Naive thymus-derived CD4-positive, alpha-beta T cell (primary cell): ENCODE measurements at regions not wholly inside any gene's neighbourhood (a gene's known extent, or its start where the extent isn't known, plus 50 kb on each side); places are given as distances from the start of the nearest gene placed in this dataset.

ENCODE experiments used
- ATAC-seq: fragments of 150-1000 bp; cut with Tn5 transposase; 2 replicates; pipeline ENCODE4 v1.10.0; 2021; ENCODE audit warnings: mild to moderate bottlenecking, moderate library complexity
- CTCF ChIA-PET: fragments of 350-600 bp; sonication (Branson Sonifier 250); formaldehyde crosslinking; loops from one replicate; lab custom pipeline; 2021; ENCODE audit warnings: antibody characterized with exemption; lab: Charles Lee
- POLR2A ChIA-PET: fragments of 350-600 bp; sonication (Branson Sonifier 250); formaldehyde crosslinking; loops from one replicate; lab custom pipeline; 2021; ENCODE audit warnings: antibody characterized with exemption, inconsistent platforms; lab: Charles Lee
- DNase-seq, 9 donors: peaks; one replicate each; pipeline versions ENCODE4 v3.0.0 to v3.0.0-alpha.2; 2020 to 2022; ENCODE audit warnings: mixed read lengths in 1 of 9
- H3K27ac ChIP-seq: one replicate; pipeline ENCODE4 v1.7.0; 2013; ENCODE audit warnings: mild to moderate bottlenecking, low read depth, low read length, moderate library complexity
- H3K27me3 ChIP-seq, 2 donors: one replicate each; pipeline ENCODE4 v1.7.0; 2013; ENCODE audit warnings: low read length in 2 of 2, mild to moderate bottlenecking in 2 of 2, moderate library complexity in 2 of 2; ENCODE audit not compliant: control insufficient read depth in 2 of 2, insufficient read depth in 2 of 2
- H3K36me3 ChIP-seq, 3 experiments: 1 replicate in 2 of 3; 2 replicates in 1 of 3; pipeline ENCODE4 v1.7.0; 2013; ENCODE audit warnings: low read length in 3 of 3, mild to moderate bottlenecking in 3 of 3, moderate library complexity in 1 of 3; ENCODE audit not compliant: insufficient read depth in 3 of 3, control insufficient read depth in 2 of 3
- H3K4me1 ChIP-seq, 2 donors: one replicate each; pipeline ENCODE4 v1.7.0; 2013; ENCODE audit warnings: low read length in 2 of 2, mild to moderate bottlenecking in 2 of 2, moderate library complexity in 1 of 2; ENCODE audit not compliant: control insufficient read depth in 2 of 2, insufficient read depth in 2 of 2
- H3K4me3 ChIP-seq: 2 replicates; pipeline ENCODE4 v1.7.0; 2013; ENCODE audit warnings: mild to moderate bottlenecking, low read length
- H3K9me3 ChIP-seq, 3 experiments: 1 replicate in 2 of 3; 2 replicates in 1 of 3; pipeline ENCODE4 v1.7.0; 2013; ENCODE audit warnings: low read length in 3 of 3; ENCODE audit not compliant: control insufficient read depth in 2 of 3
- H3K27ac Mint-ChIP-seq, 9 donors: one replicate each; pipeline ENCODE4 v1.8.0; 2020 to 2022; ENCODE audit warnings: mixed read lengths in 9 of 9, mild to moderate bottlenecking in 8 of 9, moderate library complexity in 5 of 9, inconsistent platforms in 2 of 9
- H3K27me3 Mint-ChIP-seq, 5 donors: one replicate each; pipeline ENCODE4 v1.8.0; 2021 to 2022; ENCODE audit warnings: mixed read lengths in 5 of 5, mild to moderate bottlenecking in 1 of 5
- H3K36me3 Mint-ChIP-seq, 5 donors: one replicate each; pipeline ENCODE4 v1.8.0; 2020 to 2022; ENCODE audit warnings: mixed read lengths in 5 of 5, mild to moderate bottlenecking in 3 of 5, inconsistent platforms in 1 of 5
- H3K4me1 Mint-ChIP-seq, 7 donors: one replicate each; pipeline ENCODE4 v1.8.0; 2020 to 2022; ENCODE audit warnings: mixed read lengths in 7 of 7, mild to moderate bottlenecking in 3 of 7, inconsistent platforms in 1 of 7
- H3K4me3 Mint-ChIP-seq, 10 donors: one replicate each; pipeline ENCODE4 v1.8.0; 2020 to 2022; ENCODE audit warnings: mild to moderate bottlenecking in 10 of 10, mixed read lengths in 10 of 10, moderate library complexity in 6 of 10, inconsistent platforms in 2 of 10
- H3K9me3 Mint-ChIP-seq, 11 donors: one replicate each; pipeline ENCODE4 v1.8.0; 2020 to 2022; ENCODE audit warnings: mixed read lengths in 11 of 11, mild to moderate bottlenecking in 4 of 11, inconsistent platforms in 1 of 11, moderate library complexity in 1 of 11
- intact Hi-C, 2 donors: fragments of 100-400 bp; cut with micrococcal nuclease; formaldehyde crosslinking; loops; one replicate each; pipeline ENCODE4 v1.15.1; 2023

DNA sequence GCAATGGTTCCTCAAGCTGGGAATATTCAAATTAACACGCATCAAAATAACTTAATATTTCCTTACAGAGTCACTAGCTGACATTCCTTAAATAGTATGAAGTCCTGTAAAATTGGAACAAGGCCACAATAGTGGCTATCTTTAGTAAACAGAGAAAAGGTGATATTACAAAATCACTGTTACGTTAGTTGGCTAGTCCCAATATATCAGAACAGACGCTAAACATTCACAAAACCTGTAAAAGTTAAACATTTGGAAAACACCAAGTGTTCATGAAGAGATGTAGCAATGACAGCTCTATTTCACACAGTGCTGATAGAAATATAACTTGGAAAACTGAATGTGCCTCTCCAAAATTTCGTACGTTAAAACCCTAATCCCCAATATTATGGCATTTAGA, 61.0 kb upstream of the FAM47C start:
- no peak overlapping the region for H3K27ac ChIP-seq
- no peak for DNase-seq
- Mint-ChIP-seq H3K9me3 (no peaks in the 10 kb centered on the region), H3K27me3 (no peaks in the 10 kb centered on the region), H3K36me3 (no peaks in the 10 kb centered on the region), H3K4me1 (no peaks in the 10 kb centered on the region), H3K27ac (no peak overlapping the region), H3K4me3 (no peak overlapping the region)
- H3K27me3 ChIP-seq = no peaks in the 10 kb centered on the region
- CTCF ChIA-PET = no interaction called here
- POLR2A ChIA-PET = no interaction called here
- H3K9me3 ChIP-seq = no peaks in the 10 kb centered on the region
- no peak overlapping the region for H3K4me3 ChIP-seq
- ATAC-seq = no peak
- H3K36me3 ChIP-seq = no peaks in the 10 kb centered on the region
- intact Hi-C loops = no loop called here
- no peaks in the 10 kb centered on the region for H3K4me1 ChIP-seq

GRCh38 chrX:36950495-36951253, 57.5 kb upstream of the FAM47C start:
- Histone ChIP-seq H3K4me1 (no peaks in the 10 kb centered on the region), H3K9me3 (no peaks in the 10 kb centered on the region), H3K36me3 (no peaks in the 10 kb centered on the region), H3K27me3 (no peaks in the 10 kb centered on the region), H3K27ac (no peak overlapping the region), H3K4me3 (no peak overlapping the region)
- Mint-ChIP-seq H3K4me3 (no peak overlapping the region), H3K27ac (no peak overlapping the region), H3K4me1 (no peaks in the 10 kb centered on the region), H3K36me3 (no peaks in the 10 kb centered on the region), H3K9me3 (no peaks in the 10 kb centered on the region), H3K27me3 (peaks cover 0 to 6% (median 4%) of the 10 kb centered on the region in 5 donors)
- POLR2A ChIA-PET = no interaction called here
- CTCF ChIA-PET = no interaction called here
- no peak for DNase-seq
- ATAC-seq = no peak
- intact Hi-C loops = no loop called here

DNA sequence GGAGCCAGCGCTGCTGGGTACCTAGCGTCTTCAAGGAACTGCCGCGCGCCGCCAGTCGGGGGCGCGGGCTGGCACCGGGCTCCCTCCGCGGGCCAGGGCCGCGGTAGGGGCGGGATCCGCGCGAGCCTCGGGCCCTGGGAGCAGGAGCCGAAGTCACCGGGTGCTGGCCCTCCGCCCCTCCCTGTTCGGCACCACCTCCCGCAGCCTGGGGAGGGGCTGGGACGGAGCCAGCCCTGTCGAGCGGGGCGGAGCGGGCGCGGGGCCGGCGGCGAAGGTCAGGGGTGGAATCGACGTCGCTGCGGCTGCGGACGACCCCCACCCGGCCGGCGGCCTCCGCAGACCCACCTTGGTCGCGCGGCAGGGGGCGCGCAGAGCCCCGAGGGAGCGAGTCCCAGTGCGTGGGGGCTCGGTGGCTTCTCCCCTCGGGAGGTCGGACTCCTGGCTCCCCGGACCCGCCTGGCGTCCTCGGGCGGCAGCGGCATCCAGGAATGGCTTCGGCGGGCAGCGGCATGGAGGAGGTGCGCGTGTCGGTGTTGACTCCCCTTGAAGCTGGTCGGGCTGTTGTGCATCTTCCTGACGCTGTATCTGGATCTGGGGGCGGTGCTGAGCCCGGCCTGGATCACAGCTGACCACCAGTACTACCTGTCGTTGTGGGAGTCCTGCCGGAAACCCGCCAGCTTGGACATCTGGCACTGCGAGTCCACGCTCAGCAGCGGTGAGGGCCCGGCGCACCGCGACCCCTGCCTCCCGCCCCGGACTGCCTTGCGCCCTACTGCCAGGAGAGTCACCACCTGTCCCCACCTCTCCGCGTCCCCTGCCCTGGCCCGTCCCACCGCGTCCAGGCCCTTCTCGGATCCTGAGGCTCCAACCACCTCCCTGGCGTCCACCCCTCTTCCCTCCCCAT, 50.5 kb upstream of the FAM47C start:
- intact Hi-C loops = no loop called here
- DNase-seq = no peak

More for the DNA sequence above, 50.5 kb upstream of the FAM47C start:
- Mint-ChIP-seq H3K9me3 (peaks cover 0 to 4% (median 1%) of the 10 kb centered on the region in 11 donors), H3K27ac (no peak overlapping the region), H3K4me1 (peaks cover 0 to 4% (median 0%) of the 10 kb centered on the region in 7 donors), H3K4me3 (peak overlapping the region in 1 of 10 donors; percentile 41), H3K27me3 (peaks cover 21 to 31% (median 27%) of the 10 kb centered on the region in 5 donors), H3K36me3 (peaks cover 0 to 5% (median 0%) of the 10 kb centered on the region in 5 donors)
- Histone ChIP-seq H3K27me3 (no peaks in the 10 kb centered on the region), H3K4me1 (no peaks in the 10 kb centered on the region), H3K36me3 (no peaks in the 10 kb centered on the region), H3K27ac (no peak overlapping the region), H3K4me3 (no peak overlapping the region), H3K9me3 (no peaks in the 10 kb centered on the region)
- no peak for ATAC-seq
- POLR2A ChIA-PET = no interaction called here
- CTCF ChIA-PET = no interaction called here
